ENCODE measurements at regions not wholly inside any gene's neighbourhood (a gene's known extent, or its start where the extent isn't known, plus 50 kb on each side); places are given as distances from the start of the nearest gene placed in this dataset.
"Not testable (repeated sequence)": the region's sequence is repeated elsewhere in the genome, so short reads cannot be mapped to it uniquely, and the experiment has no call there.

DNA sequence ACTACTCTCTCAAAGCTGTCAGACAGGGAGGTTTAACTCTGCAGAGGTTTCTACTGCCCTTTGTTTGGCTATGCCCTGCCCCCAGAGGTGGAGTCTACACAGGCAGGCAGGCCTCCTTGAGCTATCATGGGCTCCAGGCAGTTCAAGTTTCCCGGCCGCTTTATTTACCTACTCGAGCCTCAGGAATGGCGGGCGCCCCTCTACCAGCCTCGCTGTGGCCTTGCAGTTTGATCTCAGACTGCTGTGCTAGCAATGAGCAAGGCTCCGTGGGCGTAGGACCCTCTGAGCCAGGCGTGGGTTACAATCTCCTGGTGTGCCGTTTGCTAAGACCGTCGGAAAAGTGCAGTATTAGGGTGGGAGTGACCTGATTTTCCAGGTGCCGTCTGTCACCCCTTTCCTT lies 124.3 kb downstream of the PTCHD1 start:
- not testable (repeated sequence) for DNase-seq (ENCODE audit: low spot score)

DNA sequence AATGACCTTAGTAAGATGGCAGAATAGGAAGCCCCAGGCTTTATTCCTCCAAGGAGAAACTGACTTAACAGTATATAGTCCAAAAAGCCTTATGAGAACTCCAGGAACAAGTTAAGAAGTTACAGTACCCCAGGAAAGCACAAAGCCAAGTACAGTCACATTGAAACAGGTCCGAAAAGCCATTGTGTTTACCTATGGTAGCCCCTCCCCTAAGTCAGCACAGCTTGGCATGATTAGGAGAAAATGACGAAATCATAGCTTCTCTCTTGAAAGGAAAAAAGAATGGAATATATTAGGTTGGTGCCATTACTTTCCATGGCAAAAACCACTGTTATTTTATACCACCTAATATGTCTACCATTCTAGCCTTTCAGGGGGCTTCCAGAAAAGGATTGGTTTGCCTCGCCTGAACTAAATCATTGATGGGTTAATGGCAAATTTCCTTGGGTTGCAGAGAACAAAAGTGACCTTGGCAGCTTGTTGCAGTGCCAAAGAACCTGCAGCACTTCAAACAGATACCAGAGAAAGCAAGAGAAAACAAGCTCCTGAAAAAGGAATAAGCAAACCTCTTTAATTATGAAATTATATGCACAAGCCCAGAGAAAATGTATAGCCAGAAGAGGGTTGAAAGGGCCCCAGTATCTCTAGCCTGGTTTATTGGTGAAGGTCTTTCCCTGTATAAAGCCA lies 130.6 kb downstream of the PTCHD1 start:
- no peak for DNase-seq (ENCODE audit: low spot score)

DNA sequence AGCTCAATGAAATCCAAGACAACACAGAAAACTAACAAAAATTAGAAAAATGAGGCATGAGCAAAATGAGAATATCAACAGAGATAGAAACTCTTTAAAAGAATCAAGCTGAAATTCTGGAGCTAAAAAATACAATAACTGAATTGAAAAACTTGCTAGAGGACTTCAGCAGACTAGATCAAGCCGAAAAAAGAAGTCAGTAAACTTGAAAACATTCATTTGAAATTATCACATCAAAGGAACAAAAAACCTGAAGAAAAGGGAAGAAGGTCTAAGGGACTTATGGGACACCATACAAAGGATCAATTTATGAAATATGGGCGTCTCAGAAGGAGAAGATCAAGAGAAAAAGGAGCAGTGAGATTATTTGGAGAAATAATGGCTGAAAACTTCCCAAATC lies 131.3 kb downstream of the PTCHD1 start:
- no peak for DNase-seq (ENCODE audit: low spot score)

- DNase-seq (ENCODE audit: low spot score), result no peak
These were observed 143.4 kb downstream of the PTCHD1 start for GRCh38 chrX:23478056-23478455.

GRCh38 chrX:23478561-23478960 lies 143.9 kb downstream of the PTCHD1 start:
- no peak for DNase-seq (ENCODE audit: low spot score)

- no peak for DNase-seq (ENCODE audit: low spot score)
These were observed 147.9 kb downstream of the PTCHD1 start for GRCh38 chrX:23482561-23482960.

DNA sequence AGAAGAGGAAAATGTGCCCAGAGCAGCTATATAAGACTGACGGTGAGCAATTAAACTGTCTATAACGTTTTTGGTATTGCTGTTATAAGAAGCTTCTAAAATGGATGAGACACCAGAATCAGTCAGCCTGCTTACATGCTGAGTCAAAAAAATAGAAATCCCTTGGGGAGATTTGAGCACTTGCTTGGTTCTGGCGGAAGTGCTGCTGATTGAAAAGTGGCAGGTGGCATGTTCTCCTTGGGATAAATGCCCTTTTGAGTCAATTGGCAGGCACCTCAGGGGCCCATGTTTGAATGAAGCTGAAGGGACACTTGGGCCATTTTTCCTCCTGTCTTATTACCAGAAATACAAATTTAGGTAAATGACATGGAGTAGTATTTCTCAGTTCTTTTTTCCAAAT lies 148.7 kb downstream of the PTCHD1 start:
- DNase-seq (ENCODE audit: low spot score), result no peak

GRCh38 chrX:23493941-23494374 lies 159.3 kb downstream of the PTCHD1 start:
- DNase-seq (ENCODE audit: low spot score), result peak; percentile 24

DNA sequence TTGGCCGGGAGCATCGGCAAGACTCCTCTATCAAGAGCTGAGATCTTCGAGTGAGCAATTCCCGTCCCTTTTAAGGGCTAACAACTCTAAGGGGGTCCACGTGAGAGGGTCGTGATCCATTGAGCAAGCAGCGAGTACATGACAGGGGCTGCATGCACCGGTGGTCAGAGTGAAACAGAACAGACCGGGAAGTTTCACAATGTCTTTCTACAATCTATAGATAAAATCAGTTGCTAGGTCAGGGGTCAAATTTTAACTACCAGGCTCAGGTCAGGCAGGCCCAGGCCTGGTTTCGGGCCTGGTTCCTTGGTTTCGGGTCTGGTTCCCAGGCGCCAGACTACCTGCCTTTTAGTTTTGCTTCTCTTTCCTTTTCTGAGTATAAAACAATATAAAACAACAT lies 160.1 kb downstream of the PTCHD1 start:
- DNase-seq (ENCODE audit: low spot score), result no peak

DNA sequence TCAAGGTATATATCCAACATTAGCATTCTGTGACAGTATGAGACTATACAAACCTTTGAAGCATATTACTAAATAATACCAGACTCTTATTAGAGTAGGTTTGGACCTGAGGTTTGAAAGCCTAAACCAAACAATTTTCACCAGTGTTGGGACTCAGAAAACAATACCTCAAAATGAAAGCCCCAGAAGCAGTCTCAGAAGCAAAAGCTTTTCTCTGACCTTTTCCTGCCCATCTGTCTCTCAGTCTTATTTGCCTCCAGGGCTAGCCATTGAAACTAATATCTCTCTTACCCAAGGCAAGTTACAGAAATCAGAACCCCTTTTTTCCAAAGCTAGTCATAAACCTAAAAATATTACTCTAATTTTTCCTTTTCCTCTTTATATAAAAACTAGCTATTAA lies 163.3 kb downstream of the PTCHD1 start:
- no peak for DNase-seq (ENCODE audit: low spot score)

DNA sequence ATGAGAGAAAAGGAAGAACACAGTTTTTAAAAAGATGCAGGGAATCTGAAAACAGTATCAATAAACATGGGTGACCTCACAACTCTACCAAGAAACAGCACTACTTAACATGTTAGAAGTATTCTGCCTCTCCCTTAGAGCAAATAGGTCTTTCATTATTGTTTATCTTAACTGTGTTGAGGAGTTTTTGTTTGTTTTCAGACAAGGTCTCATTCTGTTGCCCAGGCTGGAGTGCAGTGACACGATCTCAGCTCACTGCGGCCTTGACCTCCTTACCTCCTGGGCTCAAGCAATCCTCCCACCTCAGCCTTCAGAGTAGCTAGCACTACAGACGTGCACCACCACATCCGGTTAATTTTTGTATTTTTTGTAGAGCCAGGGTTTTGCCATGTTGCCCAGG lies 165.3 kb upstream of the PRDX4 start:
- no peak for DNase-seq (ENCODE audit: low spot score)

- DNase-seq (ENCODE audit: low spot score), result peak; percentile 93
These were observed 163.3 kb upstream of the PRDX4 start for GRCh38 chrX:23503835-23504539.

DNA sequence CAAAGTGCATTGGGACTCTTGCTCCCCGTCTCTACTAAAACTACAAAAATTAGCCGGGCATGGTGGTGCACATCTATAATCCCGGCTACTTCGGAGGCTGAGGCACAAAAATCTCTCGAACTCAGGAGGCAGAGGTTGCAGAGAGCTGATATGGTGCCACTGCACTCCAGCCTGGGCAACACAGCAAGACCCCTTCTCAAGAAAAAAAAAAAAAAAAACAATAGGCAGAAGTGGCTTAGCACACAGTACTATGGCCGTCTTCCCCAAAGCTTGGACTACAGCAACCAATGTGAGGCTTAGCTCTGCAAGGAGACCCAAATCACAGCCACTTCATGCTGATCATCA lies 162.8 kb upstream of the PRDX4 start:
- DNase-seq (ENCODE audit: low spot score), result no peak

DNA sequence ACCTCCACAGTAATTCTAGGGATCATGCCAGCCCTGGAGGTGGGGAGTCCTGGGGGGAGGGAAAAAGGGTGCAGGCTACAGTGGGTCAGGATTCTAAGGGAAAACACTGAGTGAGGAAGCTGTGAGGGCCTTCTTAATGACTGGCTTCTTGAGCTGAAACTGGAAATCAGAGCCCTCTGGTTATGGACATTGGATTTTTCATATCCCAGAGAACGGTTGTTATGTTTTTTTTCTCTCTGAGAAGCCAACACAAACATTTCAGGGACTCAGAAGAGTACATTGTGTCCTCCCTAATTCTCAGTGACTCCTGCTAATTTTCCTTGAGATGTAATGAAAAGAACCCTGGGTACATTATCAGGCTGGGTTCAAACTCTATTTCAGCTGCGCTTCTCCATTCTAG lies 162.4 kb upstream of the PRDX4 start:
- DNase-seq (ENCODE audit: low spot score), result no peak

DNA sequence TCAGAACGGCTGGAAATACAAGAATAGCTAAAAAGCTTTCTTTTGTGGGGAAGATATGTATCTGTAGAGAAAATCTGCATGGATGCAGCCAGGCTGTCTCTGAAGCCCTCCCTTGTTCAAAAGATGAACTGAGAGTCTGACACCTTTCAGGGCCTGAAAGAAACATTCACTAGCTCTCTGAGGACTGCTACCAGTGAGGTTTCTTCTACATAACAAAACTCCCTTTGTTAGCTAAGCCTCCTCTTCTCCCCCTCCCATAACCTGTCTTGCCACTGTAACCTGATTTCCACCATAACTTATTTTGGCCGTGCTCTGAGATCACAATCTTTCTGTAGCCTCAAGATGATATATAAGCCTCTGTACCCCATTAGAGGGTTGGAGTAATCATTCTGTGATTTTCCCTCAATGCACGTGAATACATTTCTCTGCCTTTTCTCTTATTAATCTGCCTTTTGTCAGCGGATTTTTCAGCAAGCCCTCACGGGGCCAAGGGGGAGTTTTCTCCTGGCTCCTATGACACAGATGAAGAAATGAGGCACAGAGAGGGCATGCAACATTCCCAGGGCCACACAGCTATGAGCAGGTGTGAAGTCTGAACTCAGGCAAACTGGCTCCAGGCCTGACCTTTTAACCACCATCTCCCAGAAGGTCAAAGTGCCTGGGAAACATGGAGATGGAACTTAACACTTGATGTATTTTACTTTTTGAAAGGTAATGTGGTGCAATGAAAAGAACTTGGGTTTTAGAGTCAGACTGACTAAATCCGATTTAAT lies 161.6 kb upstream of the PRDX4 start:
- no peak for DNase-seq (ENCODE audit: low spot score)

DNA sequence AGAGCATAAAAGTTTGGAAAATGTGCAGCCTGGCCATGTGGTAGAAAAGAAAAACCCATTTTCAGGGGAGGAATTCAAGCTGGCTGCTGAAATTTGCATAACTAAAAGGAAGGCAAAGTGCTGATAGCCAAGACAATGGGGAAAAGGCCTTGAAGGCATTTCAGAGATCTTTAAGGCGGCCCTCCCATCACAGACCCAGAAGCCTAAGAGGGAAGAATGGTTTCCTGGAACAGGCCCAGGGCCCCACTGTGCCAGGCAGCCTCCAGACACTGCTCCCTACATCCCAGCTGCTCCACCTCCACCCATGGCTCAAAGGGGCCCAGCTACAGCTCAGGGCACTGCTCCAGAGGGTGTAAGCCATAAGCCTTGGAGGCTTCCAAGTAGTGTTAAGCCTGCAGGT lies 158.0 kb upstream of the PRDX4 start:
- no peak for DNase-seq (ENCODE audit: low spot score)

DNA sequence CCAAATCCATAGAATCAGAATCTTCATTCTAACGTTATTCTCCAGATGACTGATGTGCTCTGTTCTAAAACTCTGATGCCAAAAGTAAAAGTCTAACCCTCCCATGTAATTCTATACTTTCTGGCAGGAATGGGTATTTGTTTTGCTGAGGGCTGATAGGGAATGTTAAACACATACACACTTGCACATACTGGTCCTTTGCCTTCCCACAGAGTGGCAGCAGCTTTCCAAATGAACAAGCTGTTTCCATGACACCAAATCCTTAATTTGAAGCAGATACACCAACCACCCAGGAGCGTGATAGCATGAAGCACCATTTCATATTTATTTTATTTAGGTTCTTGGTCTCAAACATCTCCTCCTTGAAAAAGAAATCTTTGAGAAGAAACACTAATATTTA lies 155.5 kb upstream of the PRDX4 start:
- no peak for DNase-seq (ENCODE audit: low spot score)

DNA sequence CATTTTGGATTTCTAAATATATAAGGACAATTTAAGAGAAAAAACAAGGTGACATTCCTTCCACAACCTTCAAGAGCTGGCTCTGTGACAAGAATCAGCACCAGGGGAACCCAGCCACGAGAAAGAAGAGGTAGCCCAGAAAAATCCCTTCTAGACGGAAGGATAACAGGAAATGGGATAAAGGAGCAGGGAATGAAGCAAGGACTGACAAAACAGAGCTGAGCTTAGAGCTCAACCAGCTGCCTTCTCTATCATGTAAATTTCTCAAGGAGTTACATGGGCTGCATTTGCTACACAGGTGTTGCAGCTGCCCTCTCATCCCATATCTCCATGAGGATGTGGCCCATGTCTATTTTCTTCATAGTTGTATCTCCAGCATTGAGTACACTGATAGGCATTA lies 154.2 kb upstream of the PRDX4 start:
- DNase-seq (ENCODE audit: low spot score), result no peak

DNA sequence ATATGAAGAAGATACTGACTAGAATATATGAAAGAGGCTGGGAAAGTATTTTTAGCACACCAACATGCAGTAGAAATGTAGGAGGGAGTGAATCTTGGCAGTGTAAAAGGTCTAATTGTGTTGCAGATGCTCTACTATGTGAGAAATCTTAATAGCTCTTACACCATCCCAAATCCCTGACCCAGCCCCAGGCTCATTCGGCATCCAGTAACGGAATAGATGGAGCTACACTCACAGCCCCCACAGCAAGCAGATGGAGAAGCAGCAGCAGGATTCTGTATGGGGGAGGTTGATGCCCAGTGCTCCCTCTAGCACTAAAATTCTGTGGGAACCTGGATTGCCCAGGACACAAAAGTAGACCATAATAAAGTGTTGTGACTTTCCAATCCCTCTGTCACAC lies 153.2 kb upstream of the PRDX4 start:
- no peak for DNase-seq (ENCODE audit: low spot score)

- peak; percentile 45 for DNase-seq (ENCODE audit: low spot score)
These were observed 152.3 kb upstream of the PRDX4 start for GRCh38 chrX:23515028-23515427.

- not testable (repeated sequence) for DNase-seq (ENCODE audit: low spot score)
These were observed 144.2 kb upstream of the PRDX4 start for GRCh38 chrX:23523026-23523657.

GRCh38 chrX:23524467-23524866 lies 142.8 kb upstream of the PRDX4 start:
- DNase-seq (ENCODE audit: low spot score), result no peak

All from HT-29 (cell line).